HL-60 (cell line): ENCODE measurements at regions not wholly inside any gene's neighbourhood (a gene's known extent, or its start where the extent isn't known, plus 50 kb on each side); places are given as distances from the start of the nearest gene placed in this dataset.

Experiments
- DNase-seq, 2 experiments: peaks; one replicate each; pipeline ENCODE4 v3.0.0-alpha.2; 2010 to 2020; ENCODE audit warnings: low read depth in 1 of 2, low spot score in 1 of 2
- H3K27ac ChIP-seq: fragments of 250-450 bp; sonication (Bioruptor Pico); replicated peaks from 2 replicates; pipeline ENCODE4 v1.5.1; 2020; ENCODE audit warnings: mild to moderate bottlenecking, moderate library complexity
- H3K27me3 ChIP-seq: fragments of 250-450 bp; sonication (Bioruptor Pico); 2 replicates; pipeline ENCODE4 v1.5.1; 2021; ENCODE audit warnings: mild to moderate bottlenecking, moderate library complexity; ENCODE audit not compliant: insufficient read depth, poor library complexity, severe bottlenecking
- H3K4me3 ChIP-seq: replicated peaks from 2 replicates; pipeline ENCODE4 v1.5.1; 2011; ENCODE audit warnings: mild to moderate bottlenecking, control low read depth, low read length; ENCODE audit not compliant: insufficient read depth
- GABPA ChIP-seq: IDR thresholded peaks from 2 replicates; pipeline ENCODE4 v1.6.1; 2012; ENCODE audit warnings: low read depth
- POLR2AphosphoS5 ChIP-seq: IDR thresholded peaks from 2 replicates; pipeline ENCODE4 v1.6.1; 2012; ENCODE audit warnings: low read depth
- SPI1 ChIP-seq: IDR thresholded peaks from 2 replicates; pipeline ENCODE4 v1.6.1; 2012; ENCODE audit warnings: low read depth, mild to moderate bottlenecking, borderline replicate concordance
- TF ChIP-seq, protein P1 (sequence below): IDR thresholded peaks from one replicate; pipeline ENCODE4 v1.5.1; 2011; ENCODE audit warnings: low read length, control low read depth, inconsistent platforms; ENCODE audit not compliant: insufficient read depth
- TF ChIP-seq, protein P2 (sequence below): IDR thresholded peaks from 2 replicates; pipeline ENCODE4 v1.6.1; 2012; ENCODE audit warnings: low read depth; ENCODE audit not compliant: insufficient replicate concordance

DNA sequence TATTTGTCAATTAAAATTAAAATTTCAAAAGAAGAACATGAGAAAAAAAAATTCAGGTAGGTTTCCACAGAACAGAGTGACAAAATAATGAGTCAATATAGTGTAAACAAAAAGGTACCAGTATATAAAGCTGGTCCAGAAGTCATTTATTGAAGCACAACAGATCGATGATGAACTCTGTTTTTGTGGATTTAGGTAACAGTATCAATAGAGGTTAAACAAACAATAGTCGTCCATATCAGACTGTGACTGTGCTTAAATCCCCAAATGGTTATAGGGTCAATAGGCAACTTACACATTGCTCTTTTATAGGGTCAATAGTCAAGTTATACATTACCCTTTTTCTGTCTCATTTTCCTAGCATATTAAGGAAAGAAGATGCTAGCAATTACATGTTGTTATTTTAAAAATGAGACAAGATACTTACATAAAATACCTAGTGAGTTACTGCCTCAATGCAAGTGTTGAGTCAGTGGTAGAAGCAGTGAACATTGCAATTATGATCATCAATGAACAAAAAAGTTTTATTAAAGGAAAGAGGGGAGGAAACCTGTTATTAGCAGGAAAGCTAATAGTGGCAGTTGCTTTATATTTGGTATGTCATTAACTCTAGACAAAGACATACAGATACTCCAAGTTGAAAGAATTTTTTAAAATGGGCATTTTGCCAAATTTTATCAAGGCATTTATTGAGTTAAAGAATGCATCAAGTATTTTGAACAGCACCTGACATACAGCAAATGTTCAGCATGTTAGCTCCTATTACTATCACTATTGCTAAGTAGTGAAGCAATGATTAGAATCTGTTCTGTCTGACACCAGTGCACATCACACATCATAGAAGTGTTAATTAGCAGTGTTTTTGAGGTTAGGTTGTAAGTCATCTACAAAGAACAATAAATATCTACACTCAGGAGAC, 102.9 kb downstream of the CCER1 start:
- no peak overlapping the region for H3K4me3 ChIP-seq
- H3K27ac ChIP-seq, result no peak overlapping the region
- H3K27me3 ChIP-seq, result no peaks in the 10 kb centered on the region
- no peak for DNase-seq
- TF ChIP-seq GABPA (no peak), SPI1 (no peak), POLR2AphosphoS5 (no peak)
- TF ChIP-seq, protein P1, sequence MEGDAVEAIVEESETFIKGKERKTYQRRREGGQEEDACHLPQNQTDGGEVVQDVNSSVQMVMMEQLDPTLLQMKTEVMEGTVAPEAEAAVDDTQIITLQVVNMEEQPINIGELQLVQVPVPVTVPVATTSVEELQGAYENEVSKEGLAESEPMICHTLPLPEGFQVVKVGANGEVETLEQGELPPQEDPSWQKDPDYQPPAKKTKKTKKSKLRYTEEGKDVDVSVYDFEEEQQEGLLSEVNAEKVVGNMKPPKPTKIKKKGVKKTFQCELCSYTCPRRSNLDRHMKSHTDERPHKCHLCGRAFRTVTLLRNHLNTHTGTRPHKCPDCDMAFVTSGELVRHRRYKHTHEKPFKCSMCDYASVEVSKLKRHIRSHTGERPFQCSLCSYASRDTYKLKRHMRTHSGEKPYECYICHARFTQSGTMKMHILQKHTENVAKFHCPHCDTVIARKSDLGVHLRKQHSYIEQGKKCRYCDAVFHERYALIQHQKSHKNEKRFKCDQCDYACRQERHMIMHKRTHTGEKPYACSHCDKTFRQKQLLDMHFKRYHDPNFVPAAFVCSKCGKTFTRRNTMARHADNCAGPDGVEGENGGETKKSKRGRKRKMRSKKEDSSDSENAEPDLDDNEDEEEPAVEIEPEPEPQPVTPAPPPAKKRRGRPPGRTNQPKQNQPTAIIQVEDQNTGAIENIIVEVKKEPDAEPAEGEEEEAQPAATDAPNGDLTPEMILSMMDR, result no peak
- TF ChIP-seq, protein P2, sequence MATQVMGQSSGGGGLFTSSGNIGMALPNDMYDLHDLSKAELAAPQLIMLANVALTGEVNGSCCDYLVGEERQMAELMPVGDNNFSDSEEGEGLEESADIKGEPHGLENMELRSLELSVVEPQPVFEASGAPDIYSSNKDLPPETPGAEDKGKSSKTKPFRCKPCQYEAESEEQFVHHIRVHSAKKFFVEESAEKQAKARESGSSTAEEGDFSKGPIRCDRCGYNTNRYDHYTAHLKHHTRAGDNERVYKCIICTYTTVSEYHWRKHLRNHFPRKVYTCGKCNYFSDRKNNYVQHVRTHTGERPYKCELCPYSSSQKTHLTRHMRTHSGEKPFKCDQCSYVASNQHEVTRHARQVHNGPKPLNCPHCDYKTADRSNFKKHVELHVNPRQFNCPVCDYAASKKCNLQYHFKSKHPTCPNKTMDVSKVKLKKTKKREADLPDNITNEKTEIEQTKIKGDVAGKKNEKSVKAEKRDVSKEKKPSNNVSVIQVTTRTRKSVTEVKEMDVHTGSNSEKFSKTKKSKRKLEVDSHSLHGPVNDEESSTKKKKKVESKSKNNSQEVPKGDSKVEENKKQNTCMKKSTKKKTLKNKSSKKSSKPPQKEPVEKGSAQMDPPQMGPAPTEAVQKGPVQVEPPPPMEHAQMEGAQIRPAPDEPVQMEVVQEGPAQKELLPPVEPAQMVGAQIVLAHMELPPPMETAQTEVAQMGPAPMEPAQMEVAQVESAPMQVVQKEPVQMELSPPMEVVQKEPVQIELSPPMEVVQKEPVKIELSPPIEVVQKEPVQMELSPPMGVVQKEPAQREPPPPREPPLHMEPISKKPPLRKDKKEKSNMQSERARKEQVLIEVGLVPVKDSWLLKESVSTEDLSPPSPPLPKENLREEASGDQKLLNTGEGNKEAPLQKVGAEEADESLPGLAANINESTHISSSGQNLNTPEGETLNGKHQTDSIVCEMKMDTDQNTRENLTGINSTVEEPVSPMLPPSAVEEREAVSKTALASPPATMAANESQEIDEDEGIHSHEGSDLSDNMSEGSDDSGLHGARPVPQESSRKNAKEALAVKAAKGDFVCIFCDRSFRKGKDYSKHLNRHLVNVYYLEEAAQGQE, result no peak

DNA sequence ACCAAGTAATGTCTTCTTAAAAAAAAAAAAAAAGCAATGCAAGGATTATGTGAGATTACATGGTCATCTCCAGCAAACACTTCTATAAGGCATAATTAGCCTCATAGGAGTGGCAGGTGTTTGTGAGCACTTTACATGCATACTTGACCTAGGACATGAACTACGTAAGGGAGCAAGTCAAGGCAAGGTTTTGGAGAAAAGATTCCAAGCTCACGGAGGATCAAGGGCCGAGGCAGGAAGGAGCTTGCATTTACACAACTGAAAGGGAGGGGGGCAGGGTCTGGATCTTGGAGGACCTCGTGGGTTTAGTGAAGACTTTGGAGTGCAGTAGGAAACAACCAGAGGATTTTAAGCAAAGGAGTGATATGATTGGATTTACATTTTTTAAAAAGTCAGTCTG, 112.5 kb downstream of the CCER1 start:
- no peak for DNase-seq
- Histone ChIP-seq H3K27me3 (no peaks in the 10 kb centered on the region), H3K27ac (no peak overlapping the region), H3K4me3 (no peak overlapping the region)
- no peak for TF ChIP-seq POLR2AphosphoS5
- no peak for TF ChIP-seq SPI1
- TF ChIP-seq, protein P2, result no peak
- TF ChIP-seq GABPA, result no peak
- TF ChIP-seq, protein P1, result no peak

DNA sequence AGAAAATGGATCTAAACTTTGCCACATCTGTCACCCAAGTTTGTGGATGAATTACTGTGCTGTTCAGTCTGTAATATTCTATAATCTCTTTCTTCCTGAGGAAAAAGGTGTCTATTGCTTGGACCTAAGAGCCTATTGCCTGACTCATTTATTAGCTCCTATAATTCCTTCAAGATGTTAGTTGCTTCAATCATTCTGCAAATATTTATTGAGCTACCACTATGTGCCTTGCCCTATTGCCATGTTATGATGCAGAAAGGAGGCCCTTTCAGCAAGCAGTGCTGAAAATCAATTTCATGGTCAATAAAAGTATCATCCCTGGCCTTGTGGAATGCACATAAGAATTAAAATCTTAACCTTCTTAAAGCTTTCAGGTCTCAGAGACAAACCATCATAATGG, 113.6 kb downstream of the CCER1 start:
- Histone ChIP-seq H3K27ac (no peak overlapping the region), H3K27me3 (no peaks in the 10 kb centered on the region), H3K4me3 (no peak overlapping the region)
- DNase-seq, result no peak
- TF ChIP-seq GABPA, result no peak
- no peak for TF ChIP-seq SPI1
- TF ChIP-seq, protein P1, result no peak
- TF ChIP-seq, protein P2, result no peak
- TF ChIP-seq POLR2AphosphoS5, result no peak
